ENCODE measurements at regions not wholly inside any gene's neighbourhood (a gene's known extent, or its start where the extent isn't known, plus 50 kb on each side); places are given as distances from the start of the nearest gene placed in this dataset.

DNA sequence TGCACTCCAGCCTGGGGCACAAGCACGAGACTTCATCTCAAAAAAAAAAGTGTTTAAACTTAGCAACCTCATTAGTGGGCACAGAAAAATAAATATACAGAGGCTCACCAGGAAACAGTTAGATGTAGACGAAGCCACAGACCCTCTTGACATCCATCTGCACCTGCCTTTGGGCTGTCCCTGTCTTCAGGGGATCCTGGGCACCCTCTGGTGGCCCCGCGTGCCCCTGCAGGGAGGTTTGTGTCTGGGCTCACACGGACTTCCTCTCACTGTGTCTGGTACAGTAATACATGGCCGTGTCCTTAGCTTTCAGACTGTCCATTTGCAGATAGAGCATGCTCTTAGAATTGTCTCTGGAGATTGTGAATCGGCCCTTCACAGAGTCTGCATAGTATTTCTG, 916.5 kb downstream of the TMEM121 start:
- Histone ChIP-seq H4K20me1 (replicated peaks; ENCODE audit: control insufficient read depth, extremely low read depth, insufficient read depth, low read length) (no peaks in the 10 kb centered on the region), H3K9me1 (replicated peaks; ENCODE audit: control insufficient read depth, extremely low read depth, insufficient read depth, low read length) (no peaks in the 10 kb centered on the region), H2AFZ (ENCODE audit: low read depth, low read length) (no peak overlapping the region), H3K4me2 (ENCODE audit: insufficient read depth, low read length) (no peak overlapping the region), H3K36me3 (ENCODE audit: control insufficient read depth in 2 of 2, extremely low read depth in 1 of 2, insufficient read depth in 2 of 2, low read length in 2 of 2) (no peaks in the 10 kb centered on the region), H3K27ac (ENCODE audit: insufficient read depth, low read depth, low read length) (no peak overlapping the region), H3K79me2 (ENCODE audit: control insufficient read depth, insufficient read depth, low read length) (no peaks in the 10 kb centered on the region), H3K4me1 (ENCODE audit: control insufficient read depth, extremely low read depth, insufficient read depth, low read length) (no peaks in the 10 kb centered on the region), H3K4me3 (replicated peaks in 1 of 3; ENCODE audit: insufficient read depth in 1 of 3, low read depth in 1 of 3, low read length in 3 of 3) (no peak overlapping the region), H3K27me3 (ENCODE audit: control insufficient read depth in 2 of 2, insufficient read depth in 2 of 2, low read length in 2 of 2) (no peaks in the 10 kb centered on the region), H3K9me3 (replicated peaks; ENCODE audit: control insufficient read depth, insufficient read depth, low read length) (peaks cover 2% of the 10 kb centered on the region), H3K9ac (replicated peaks; ENCODE audit: extremely low read depth, insufficient read depth, low read length) (no peak overlapping the region)
- dilution Hi-C loops (cut with MboI; ENCODE audit: extremely low pct_ligation_motif_present, low sequenced_read_pairs), result no loop called here
- POLR2A ChIA-PET, result no interaction called here
- intact Hi-C loops (cut with micrococcal nuclease), result no loop called here
- no peak for DNase-seq (ENCODE audit: low read depth, low spot score)
- BruUV-seq (replicated peaks), result no TSS peak
- FAIRE-seq, result no peak
- TF ChIP-seq POLR2A (IDR thresholded peaks at IDR 0.05; ENCODE audit: low read depth, low read length) (no peak), FOS (IDR thresholded peaks at IDR 0.05; ENCODE audit: borderline replicate concordance, insufficient read depth, low read length) (no peak), POLR2AphosphoS5 (IDR thresholded peaks at IDR 0.05; ENCODE audit: insufficient read depth, low read depth, low read length) (no peak), JUN (IDR thresholded peaks at IDR 0.05; ENCODE audit: borderline replicate concordance, insufficient read depth, insufficient read length, low read depth) (no peak), GATA2 (IDR thresholded peaks at IDR 0.05; ENCODE audit: insufficient read depth, insufficient read length, low read depth, low read length) (no peak), CTCF (IDR thresholded peaks at IDR 0.05; ENCODE audit: extremely low read depth in 1 of 2, insufficient read depth in 1 of 2, low read depth in 1 of 2, low read length in 2 of 2) (no peak), MYC (IDR thresholded peaks at IDR 0.05; ENCODE audit: low read depth, low read length) (no peak), EZH2 (IDR thresholded peaks at IDR 0.05; ENCODE audit: borderline replicate concordance, low read depth, low read length, severe bottlenecking) (no peak)
- TF ChIP-seq, protein P1, sequence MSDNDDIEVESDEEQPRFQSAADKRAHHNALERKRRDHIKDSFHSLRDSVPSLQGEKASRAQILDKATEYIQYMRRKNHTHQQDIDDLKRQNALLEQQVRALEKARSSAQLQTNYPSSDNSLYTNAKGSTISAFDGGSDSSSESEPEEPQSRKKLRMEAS (IDR thresholded peaks at IDR 0.05; ENCODE audit: insufficient read depth, insufficient read length), result no peak
- CTCF ChIA-PET, result no interaction called here

All from endothelial cell of umbilical vein (primary cell).